ENCODE measurements at regions not wholly inside any gene's neighbourhood (a gene's known extent, or its start where the extent isn't known, plus 50 kb on each side); places are given as distances from the start of the nearest gene placed in this dataset.
"Not testable (repeated sequence)": the region's sequence is repeated elsewhere in the genome, so short reads cannot be mapped to it uniquely, and the experiment has no call there.

DNA sequence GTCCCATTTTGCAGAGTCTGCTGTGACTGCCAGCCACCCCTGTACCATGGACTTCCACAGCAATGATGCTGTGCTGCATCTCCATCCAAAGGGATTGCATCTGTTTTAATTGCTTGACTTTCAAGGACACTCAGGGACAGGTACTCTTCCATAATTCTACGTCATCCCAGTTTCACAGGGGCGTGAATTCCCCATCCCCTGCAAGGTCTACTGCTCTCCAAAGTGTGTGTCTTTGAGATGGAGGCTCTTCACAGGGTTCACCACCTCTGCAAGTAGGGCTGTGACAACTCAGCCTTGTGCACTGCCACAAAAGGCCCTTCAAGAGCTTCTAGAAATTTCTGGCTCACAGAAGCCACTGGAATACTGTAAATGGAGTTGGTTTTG, 304.3 kb upstream of the PLGLB1 start:
- not testable (repeated sequence) for H3K4me1 ChIP-seq (ENCODE audit: control insufficient read depth in 1 of 2, insufficient read depth in 2 of 2, low read length in 2 of 2); H3K27me3 ChIP-seq (ENCODE audit: low read depth, low read length); H3K4me3 ChIP-seq (ENCODE audit: low read depth in 1 of 2, low read length in 2 of 2); H3K27ac ChIP-seq (ENCODE audit: low read length); H3K9me3 ChIP-seq (ENCODE audit: control insufficient read depth in 1 of 2, low read length in 2 of 2); H3K36me3 ChIP-seq (ENCODE audit: control insufficient read depth in 1 of 2, insufficient read depth in 2 of 2, low read length in 2 of 2)

DNA sequence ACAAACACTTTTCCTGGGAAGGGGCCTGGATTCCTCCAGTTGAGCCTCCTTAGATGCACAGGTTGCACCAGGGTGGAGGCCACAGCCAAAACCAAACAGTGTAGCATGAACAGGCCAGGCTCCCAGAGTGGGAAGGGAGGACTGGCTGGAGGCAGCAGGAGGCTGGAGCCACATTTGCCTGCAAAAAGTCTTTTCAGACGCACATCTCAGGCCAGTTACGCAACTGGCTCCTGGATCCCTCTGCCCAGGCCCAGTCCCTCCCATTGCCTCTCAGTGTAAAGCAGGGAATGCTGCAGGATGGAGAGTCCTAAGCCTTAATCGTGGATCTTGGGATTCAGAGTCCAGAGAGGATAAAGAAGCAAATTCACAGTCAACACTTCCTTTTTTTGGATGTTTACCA, 305.1 kb upstream of the PLGLB1 start:
- H3K4me3 ChIP-seq (ENCODE audit: low read depth in 1 of 2, low read length in 2 of 2); H3K27ac ChIP-seq (ENCODE audit: low read length); H3K9me3 ChIP-seq (ENCODE audit: control insufficient read depth in 1 of 2, low read length in 2 of 2); H3K36me3 ChIP-seq (ENCODE audit: control insufficient read depth in 1 of 2, insufficient read depth in 2 of 2, low read length in 2 of 2); H3K27me3 ChIP-seq (ENCODE audit: low read depth, low read length); H3K4me1 ChIP-seq (ENCODE audit: control insufficient read depth in 1 of 2, insufficient read depth in 2 of 2, low read length in 2 of 2): not testable (repeated sequence)

DNA sequence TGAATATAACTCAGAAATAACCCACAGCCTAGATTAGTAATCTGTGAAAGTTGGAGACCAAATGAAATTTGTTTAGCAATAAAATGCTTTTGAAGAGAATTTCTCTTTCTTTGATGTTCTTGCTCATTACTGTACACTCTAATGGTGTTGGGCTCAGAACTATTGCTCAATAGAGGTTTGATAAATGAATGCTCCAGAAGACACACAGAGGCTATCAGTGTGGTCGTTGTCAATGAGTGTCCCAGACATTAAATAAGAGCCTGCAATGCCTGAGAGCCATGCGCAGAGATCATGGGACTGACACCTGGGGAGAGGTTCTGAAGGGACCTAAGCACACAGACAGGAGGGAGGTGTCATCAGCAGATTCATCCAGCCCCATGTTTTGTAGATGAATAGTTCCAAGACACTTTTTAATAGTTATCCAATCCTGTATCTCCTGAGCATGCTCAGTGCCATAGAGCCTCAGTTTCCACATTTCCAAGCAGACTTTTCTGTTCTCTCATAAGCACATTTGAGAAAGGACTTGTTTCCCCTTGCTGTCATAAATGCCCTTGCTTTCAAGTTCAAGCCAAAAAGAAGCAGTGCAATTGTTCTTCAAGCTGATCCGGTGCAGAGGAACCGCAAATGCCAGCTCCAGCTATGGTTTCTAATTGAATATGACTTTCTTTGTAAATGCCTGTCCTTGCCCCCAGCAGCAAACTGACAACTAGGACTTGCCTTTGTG, 306.2 kb upstream of the PLGLB1 start:
- H3K27ac ChIP-seq (ENCODE audit: low read length); H3K36me3 ChIP-seq (ENCODE audit: control insufficient read depth in 1 of 2, insufficient read depth in 2 of 2, low read length in 2 of 2); H3K9me3 ChIP-seq (ENCODE audit: control insufficient read depth in 1 of 2, low read length in 2 of 2); H3K4me1 ChIP-seq (ENCODE audit: control insufficient read depth in 1 of 2, insufficient read depth in 2 of 2, low read length in 2 of 2); H3K27me3 ChIP-seq (ENCODE audit: low read depth, low read length); H3K4me3 ChIP-seq (ENCODE audit: low read depth in 1 of 2, low read length in 2 of 2): not testable (repeated sequence)

DNA sequence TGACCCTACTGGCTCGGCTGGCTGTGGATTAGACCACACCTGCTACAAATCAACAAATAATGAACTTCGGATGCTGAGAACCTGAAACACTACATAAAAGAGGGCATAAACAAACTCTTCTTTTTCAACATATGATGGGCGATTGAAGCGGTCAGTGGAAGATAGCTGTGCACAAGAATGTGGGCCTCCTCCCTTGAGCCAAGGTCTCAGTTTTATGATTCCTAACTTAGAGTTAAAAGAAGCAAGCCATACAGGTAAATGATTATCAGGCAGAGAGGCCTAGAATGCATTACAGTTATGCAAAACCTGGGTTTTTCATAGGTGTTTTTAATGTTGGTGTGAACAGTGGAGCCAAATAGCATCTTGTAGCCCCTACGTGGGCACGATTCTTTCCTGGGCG, 307.9 kb upstream of the PLGLB1 start:
- H3K4me3 ChIP-seq (ENCODE audit: low read depth in 1 of 2, low read length in 2 of 2); H3K36me3 ChIP-seq (ENCODE audit: control insufficient read depth in 1 of 2, insufficient read depth in 2 of 2, low read length in 2 of 2); H3K27ac ChIP-seq (ENCODE audit: low read length); H3K4me1 ChIP-seq (ENCODE audit: control insufficient read depth in 1 of 2, insufficient read depth in 2 of 2, low read length in 2 of 2); H3K9me3 ChIP-seq (ENCODE audit: control insufficient read depth in 1 of 2, low read length in 2 of 2); H3K27me3 ChIP-seq (ENCODE audit: low read depth, low read length): not testable (repeated sequence)

DNA sequence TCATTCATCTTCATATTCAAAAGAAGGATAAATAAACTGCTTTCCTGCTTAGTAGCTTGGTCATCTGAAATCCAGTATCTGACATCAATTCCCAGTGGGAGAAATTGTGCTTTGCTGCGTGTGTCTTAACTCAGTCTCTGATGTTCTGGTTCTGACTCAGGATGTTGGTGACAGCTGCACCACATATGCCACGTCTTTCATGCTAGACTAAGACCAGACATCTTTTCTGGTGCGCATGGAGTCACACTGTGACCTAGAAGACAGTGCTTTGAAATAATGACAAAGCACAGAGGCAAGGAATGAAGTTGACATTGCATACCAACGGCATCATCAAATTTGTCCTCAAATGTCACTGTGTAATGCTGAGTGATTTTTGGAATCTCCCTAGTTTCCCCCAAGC, 308.8 kb upstream of the PLGLB1 start:
- not testable (repeated sequence) for H3K36me3 ChIP-seq (ENCODE audit: control insufficient read depth in 1 of 2, insufficient read depth in 2 of 2, low read length in 2 of 2); H3K9me3 ChIP-seq (ENCODE audit: control insufficient read depth in 1 of 2, low read length in 2 of 2); H3K27ac ChIP-seq (ENCODE audit: low read length); H3K4me3 ChIP-seq (ENCODE audit: low read depth in 1 of 2, low read length in 2 of 2); H3K27me3 ChIP-seq (ENCODE audit: low read depth, low read length); H3K4me1 ChIP-seq (ENCODE audit: control insufficient read depth in 1 of 2, insufficient read depth in 2 of 2, low read length in 2 of 2)

DNA sequence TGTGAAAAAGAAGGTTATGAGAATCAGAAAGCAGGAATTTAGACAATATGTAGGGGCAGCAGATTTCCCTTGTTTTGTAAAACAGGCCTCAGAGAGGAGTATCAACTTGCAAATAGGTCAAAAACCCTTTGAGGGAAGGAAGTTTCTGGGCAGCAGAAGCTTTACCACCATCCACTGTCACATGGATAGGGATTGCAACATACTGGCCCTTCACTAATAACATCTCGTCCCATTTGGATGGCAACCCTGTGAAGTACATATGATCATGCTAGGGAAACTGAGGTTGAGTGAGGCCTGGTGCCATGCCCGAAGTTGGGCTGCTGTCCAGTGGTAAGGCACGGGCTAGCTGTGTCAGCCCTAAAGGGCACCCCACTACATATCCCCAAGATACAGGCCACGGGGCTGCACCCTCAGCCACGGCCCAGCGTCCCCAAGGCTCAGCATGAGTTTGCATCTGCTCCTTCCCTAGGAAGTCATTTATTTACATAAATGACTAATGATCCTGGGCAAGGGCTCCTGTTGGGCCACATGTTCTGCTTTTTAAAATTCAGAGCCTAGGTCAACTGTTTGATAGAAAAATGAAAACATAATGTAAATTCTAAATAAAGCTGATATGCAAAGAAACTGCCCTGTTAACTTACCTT, 310.4 kb upstream of the PLGLB1 start:
- not testable (repeated sequence) for H3K27me3 ChIP-seq (ENCODE audit: low read depth, low read length); H3K27ac ChIP-seq (ENCODE audit: low read length); H3K4me3 ChIP-seq (ENCODE audit: low read depth in 1 of 2, low read length in 2 of 2); H3K9me3 ChIP-seq (ENCODE audit: control insufficient read depth in 1 of 2, low read length in 2 of 2); H3K36me3 ChIP-seq (ENCODE audit: control insufficient read depth in 1 of 2, insufficient read depth in 2 of 2, low read length in 2 of 2); H3K4me1 ChIP-seq (ENCODE audit: control insufficient read depth in 1 of 2, insufficient read depth in 2 of 2, low read length in 2 of 2)

DNA sequence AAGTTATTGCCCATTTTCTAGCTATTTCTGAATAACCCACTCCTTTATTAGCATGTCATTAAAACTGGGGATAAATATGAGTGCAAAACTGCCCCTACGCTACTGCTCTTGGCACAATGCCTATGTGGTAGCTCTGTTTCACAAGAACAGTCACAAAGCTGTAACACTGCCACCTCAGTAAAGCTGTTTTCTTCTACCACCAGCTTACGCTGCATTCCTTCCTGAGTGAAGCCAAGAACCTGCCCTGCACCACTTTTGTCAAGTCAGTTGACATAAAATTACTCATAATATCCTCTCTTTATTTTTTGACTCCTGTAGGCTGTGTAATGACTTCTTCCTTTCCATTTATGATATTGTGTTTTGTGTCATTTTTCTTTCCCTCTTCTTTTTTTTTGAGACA, 313.2 kb upstream of the PLGLB1 start:
- H3K4me1 ChIP-seq (ENCODE audit: control insufficient read depth in 1 of 2, insufficient read depth in 2 of 2, low read length in 2 of 2); H3K36me3 ChIP-seq (ENCODE audit: control insufficient read depth in 1 of 2, insufficient read depth in 2 of 2, low read length in 2 of 2); H3K27ac ChIP-seq (ENCODE audit: low read length); H3K9me3 ChIP-seq (ENCODE audit: control insufficient read depth in 1 of 2, low read length in 2 of 2); H3K27me3 ChIP-seq (ENCODE audit: low read depth, low read length); H3K4me3 ChIP-seq (ENCODE audit: low read depth in 1 of 2, low read length in 2 of 2): not testable (repeated sequence)

DNA sequence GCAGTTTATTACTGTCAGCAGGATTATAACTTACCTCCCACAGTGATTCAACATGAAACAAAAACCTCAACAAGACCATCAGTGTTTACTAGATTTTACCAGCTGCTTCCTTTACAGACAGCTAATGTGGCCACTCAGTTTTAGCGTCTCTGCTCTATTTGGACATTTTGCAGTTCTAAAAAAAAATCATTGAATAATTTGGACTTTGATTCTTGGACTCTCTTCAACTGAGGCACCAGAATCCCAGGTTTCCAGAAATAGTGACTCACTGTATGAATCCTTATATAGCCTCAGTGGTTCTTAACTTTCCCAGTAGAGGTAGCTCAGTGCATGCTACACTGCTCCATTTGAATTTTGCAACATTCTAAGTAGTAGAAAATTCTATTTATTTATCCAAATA, 317.4 kb upstream of the PLGLB1 start:
- H3K36me3 ChIP-seq (ENCODE audit: control insufficient read depth in 1 of 2, insufficient read depth in 2 of 2, low read length in 2 of 2); H3K4me1 ChIP-seq (ENCODE audit: control insufficient read depth in 1 of 2, insufficient read depth in 2 of 2, low read length in 2 of 2); H3K27me3 ChIP-seq (ENCODE audit: low read depth, low read length); H3K27ac ChIP-seq (ENCODE audit: low read length); H3K4me3 ChIP-seq (ENCODE audit: low read depth in 1 of 2, low read length in 2 of 2); H3K9me3 ChIP-seq (ENCODE audit: control insufficient read depth in 1 of 2, low read length in 2 of 2): not testable (repeated sequence)

DNA sequence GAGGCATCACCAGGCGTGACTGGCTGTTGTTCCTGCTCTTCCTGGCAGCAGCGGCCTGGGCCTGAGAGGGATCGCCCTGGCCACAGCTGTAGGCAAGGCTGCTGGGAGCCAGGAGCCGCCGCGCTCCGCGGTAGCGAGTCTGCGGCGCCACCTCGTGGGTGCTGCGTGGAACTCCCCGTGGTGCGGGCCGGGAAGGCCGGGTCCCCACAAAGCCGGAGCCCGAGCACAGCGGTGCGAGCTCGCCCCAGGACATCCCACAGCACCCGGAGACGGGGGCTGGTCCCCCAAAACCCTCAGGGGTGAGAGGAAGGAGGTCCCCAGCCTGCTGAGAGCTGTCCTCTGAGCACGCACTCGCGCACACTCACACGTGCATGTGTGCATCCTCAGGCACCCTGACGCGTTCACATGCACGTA, 320.0 kb upstream of the PLGLB1 start:
- H3K4me1 ChIP-seq (ENCODE audit: control insufficient read depth in 1 of 2, insufficient read depth in 2 of 2, low read length in 2 of 2); H3K9me3 ChIP-seq (ENCODE audit: control insufficient read depth in 1 of 2, low read length in 2 of 2); H3K36me3 ChIP-seq (ENCODE audit: control insufficient read depth in 1 of 2, insufficient read depth in 2 of 2, low read length in 2 of 2); H3K27ac ChIP-seq (ENCODE audit: low read length); H3K4me3 ChIP-seq (ENCODE audit: low read depth in 1 of 2, low read length in 2 of 2); H3K27me3 ChIP-seq (ENCODE audit: low read depth, low read length): not testable (repeated sequence)

DNA sequence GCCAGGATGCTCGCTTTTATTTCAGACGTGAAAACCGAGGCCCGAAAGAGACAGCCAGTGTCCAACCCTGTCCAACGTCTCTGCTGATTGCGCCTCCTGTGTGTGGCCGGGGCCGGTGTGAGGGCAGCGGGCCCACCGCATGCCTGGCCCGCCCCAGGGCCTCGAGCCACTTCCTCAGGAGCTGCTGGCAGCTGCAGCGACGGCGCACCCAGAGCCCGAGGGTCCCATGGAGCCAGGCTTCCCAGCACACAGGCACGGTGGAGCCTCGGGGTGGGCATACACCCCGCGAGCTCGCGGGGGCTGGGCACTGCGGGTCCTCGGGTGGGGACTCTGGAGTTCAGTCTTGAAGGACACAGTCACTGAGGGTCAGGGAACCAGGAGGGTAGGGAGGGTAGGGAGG, 320.5 kb upstream of the PLGLB1 start:
- not testable (repeated sequence) for H3K27ac ChIP-seq (ENCODE audit: low read length); H3K9me3 ChIP-seq (ENCODE audit: control insufficient read depth in 1 of 2, low read length in 2 of 2); H3K4me1 ChIP-seq (ENCODE audit: control insufficient read depth in 1 of 2, insufficient read depth in 2 of 2, low read length in 2 of 2); H3K27me3 ChIP-seq (ENCODE audit: low read depth, low read length); H3K4me3 ChIP-seq (ENCODE audit: low read depth in 1 of 2, low read length in 2 of 2); H3K36me3 ChIP-seq (ENCODE audit: control insufficient read depth in 1 of 2, insufficient read depth in 2 of 2, low read length in 2 of 2)

DNA sequence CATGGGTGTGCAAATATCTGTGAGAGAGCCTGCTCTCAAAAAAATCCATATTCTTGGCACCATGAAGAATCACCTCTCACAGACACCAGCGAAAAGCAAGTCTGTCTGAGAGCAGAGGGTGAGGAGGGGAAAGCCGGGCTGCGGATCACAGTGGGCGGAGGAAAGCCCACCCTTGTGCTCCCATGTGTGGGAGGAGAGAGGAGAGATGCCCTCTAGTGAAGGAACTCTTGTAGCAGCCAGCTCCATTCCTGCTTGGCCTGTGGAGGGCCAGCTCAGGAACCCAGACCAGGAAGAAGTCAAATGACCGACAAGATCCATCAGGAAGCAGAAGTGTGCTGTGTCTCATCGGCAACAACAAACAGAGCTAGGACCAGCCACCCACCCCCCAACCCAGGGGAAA, 321.7 kb upstream of the PLGLB1 start:
- H3K4me1 ChIP-seq (ENCODE audit: control insufficient read depth in 1 of 2, insufficient read depth in 2 of 2, low read length in 2 of 2); H3K36me3 ChIP-seq (ENCODE audit: control insufficient read depth in 1 of 2, insufficient read depth in 2 of 2, low read length in 2 of 2); H3K4me3 ChIP-seq (ENCODE audit: low read depth in 1 of 2, low read length in 2 of 2); H3K27me3 ChIP-seq (ENCODE audit: low read depth, low read length); H3K27ac ChIP-seq (ENCODE audit: low read length); H3K9me3 ChIP-seq (ENCODE audit: control insufficient read depth in 1 of 2, low read length in 2 of 2): not testable (repeated sequence)

DNA sequence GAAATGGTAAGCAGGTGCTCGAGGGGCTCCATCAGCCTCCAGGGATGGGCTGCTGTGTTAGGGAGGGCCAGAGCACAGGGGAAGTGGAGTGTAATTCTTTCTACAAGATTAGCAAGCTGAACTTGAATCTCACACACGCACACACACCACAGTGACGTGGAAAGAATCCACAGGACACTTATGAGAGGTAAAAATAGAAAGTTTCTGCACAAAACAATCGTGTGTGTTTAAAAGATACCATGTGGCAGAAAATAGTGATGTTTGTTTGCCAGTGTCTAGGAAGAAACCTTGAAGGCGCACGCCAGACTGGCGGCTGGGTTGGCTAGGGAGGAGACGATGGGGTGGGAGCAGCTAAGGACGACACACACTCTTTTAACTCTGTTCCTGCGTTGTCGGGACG, 323.6 kb upstream of the PLGLB1 start:
- not testable (repeated sequence) for H3K27me3 ChIP-seq (ENCODE audit: low read depth, low read length); H3K4me3 ChIP-seq (ENCODE audit: low read depth in 1 of 2, low read length in 2 of 2); H3K36me3 ChIP-seq (ENCODE audit: control insufficient read depth in 1 of 2, insufficient read depth in 2 of 2, low read length in 2 of 2); H3K9me3 ChIP-seq (ENCODE audit: control insufficient read depth in 1 of 2, low read length in 2 of 2); H3K4me1 ChIP-seq (ENCODE audit: control insufficient read depth in 1 of 2, insufficient read depth in 2 of 2, low read length in 2 of 2); H3K27ac ChIP-seq (ENCODE audit: low read length)
